ENCODE measurements at regions not wholly inside any gene's neighbourhood (a gene's known extent, or its start where the extent isn't known, plus 50 kb on each side); places are given as distances from the start of the nearest gene placed in this dataset.

DNA sequence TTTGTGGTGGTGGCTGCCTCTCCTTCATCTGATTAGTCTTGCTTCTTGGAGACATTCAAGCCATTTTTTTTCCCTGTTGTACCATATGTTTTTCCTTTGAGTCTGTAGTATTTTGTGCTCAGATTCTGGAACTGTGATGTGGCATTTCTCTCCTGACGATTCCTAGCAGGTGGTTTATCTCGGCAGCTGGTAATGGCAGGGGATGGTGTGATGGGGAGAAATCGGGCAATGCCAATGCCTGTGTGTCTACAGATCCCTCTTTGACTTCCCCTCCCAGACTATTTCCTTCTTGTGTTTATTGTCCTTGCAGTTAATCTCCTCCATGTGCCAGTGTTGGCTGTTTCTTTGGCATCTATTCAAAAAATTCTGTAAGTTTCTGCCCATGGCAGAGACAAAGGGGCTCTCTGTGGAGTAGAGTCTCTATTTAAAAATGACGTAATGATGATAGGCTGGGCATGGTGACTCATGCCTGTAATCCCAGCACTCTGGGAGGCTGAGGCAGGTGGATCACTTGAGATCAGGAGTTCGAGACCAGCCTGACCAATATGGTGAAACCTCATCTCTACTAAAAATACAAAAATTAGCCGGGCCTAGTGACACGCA lies 90.2 kb upstream of the ERCC4 start:
- TF ChIP-seq ZNF384 (IDR thresholded peaks at IDR 0.05): no peak
- TF ChIP-seq, protein P1, sequence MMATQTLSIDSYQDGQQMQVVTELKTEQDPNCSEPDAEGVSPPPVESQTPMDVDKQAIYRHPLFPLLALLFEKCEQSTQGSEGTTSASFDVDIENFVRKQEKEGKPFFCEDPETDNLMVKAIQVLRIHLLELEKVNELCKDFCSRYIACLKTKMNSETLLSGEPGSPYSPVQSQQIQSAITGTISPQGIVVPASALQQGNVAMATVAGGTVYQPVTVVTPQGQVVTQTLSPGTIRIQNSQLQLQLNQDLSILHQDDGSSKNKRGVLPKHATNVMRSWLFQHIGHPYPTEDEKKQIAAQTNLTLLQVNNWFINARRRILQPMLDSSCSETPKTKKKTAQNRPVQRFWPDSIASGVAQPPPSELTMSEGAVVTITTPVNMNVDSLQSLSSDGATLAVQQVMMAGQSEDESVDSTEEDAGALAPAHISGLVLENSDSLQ (IDR thresholded peaks at IDR 0.05): no peak
- TF ChIP-seq FOXM1 (IDR thresholded peaks at IDR 0.05; ENCODE audit: borderline replicate concordance): no peak
- TF ChIP-seq SP1 (IDR thresholded peaks at IDR 0.05): no peak
- TF ChIP-seq FOXA1 (IDR thresholded peaks at IDR 0.05): no peak
- TF ChIP-seq SUZ12 (IDR thresholded peaks at IDR 0.05): no peak
- no peak for TF ChIP-seq LEF1 (IDR thresholded peaks at IDR 0.05; ENCODE audit: borderline replicate concordance)
- no peak for TF ChIP-seq ELF4 (IDR thresholded peaks at IDR 0.05)
- TF ChIP-seq BHLHE40 (IDR thresholded peaks at IDR 0.05; ENCODE audit: borderline replicate concordance): no peak
- TF ChIP-seq FOXK2 (IDR thresholded peaks at IDR 0.05): no peak
- TF ChIP-seq HDGF (IDR thresholded peaks at IDR 0.05; ENCODE audit: borderline replicate concordance): no peak
- no peak for TF ChIP-seq TARDBP (IDR thresholded peaks at IDR 0.05)
- no peak for TF ChIP-seq L3MBTL2 (conservative IDR thresholded peaks at IDR 0.05)

Measured in HEK293T (cell line).